Psoas muscle (tissue), 7 donors: ENCODE measurements at regions not wholly inside any gene's neighbourhood (a gene's known extent, or its start where the extent isn't known, plus 50 kb on each side); places are given as distances from the start of the nearest gene placed in this dataset.

Experiments
- ATAC-seq, 4 donors: fragments of 200-7000 bp; cut with Tn5 transposase; one replicate each; pipeline ENCODE4 v1.9.1; 2020; ENCODE audit warnings: moderate library complexity in 3 of 4, mild to moderate bottlenecking in 2 of 4
- DNase-seq, 2 donors: peaks; one replicate each; pipeline ENCODE4 v3.0.0-alpha.2; 2020
- H3K27ac ChIP-seq: fragments of 200-600 bp; one replicate; pipeline ENCODE4 v1.8.0; 2022
- H3K27me3 ChIP-seq, 3 donors: fragments of 200-600 bp in 1 of 3; one replicate each; pipeline versions ENCODE4 v1.6.1 to v1.8.0; 2013 to 2022; ENCODE audit warnings: low read length in 2 of 3, mild to moderate bottlenecking in 2 of 3, moderate library complexity in 1 of 3; ENCODE audit not compliant: insufficient read depth in 3 of 3
- H3K36me3 ChIP-seq, 2 donors: fragments of 200-600 bp in 1 of 2; one replicate each; pipeline versions ENCODE4 v1.6.1 to v1.8.0; 2013 to 2022; ENCODE audit warnings: low read depth in 1 of 2, mild to moderate bottlenecking in 1 of 2, moderate library complexity in 1 of 2; ENCODE audit not compliant: insufficient read depth in 1 of 2
- H3K4me1 ChIP-seq: fragments of 200-600 bp; one replicate; pipeline ENCODE4 v1.8.0; 2022
- H3K4me3 ChIP-seq: fragments of 200-600 bp; one replicate; pipeline ENCODE4 v1.8.0; 2022; ENCODE audit warnings: mild to moderate bottlenecking
- H3K9me3 ChIP-seq: fragments of 200-600 bp; one replicate; pipeline ENCODE4 v1.8.0; 2022
- CTCF ChIP-seq: fragments of 200-600 bp; IDR thresholded peaks from one replicate; pipeline ENCODE4 v1.8.0; 2022; ENCODE audit warnings: antibody characterized with exemption
- WGBS, 3 donors: extraction: QIAGEN DNeasy Blood & Tissue Kit; methylation state at CpG; one replicate each; pipeline versions ENCODE4 v1.1.6 to v1.1.7; 2013; 5-methylcytosine and 5-hydroxymethylcytosine counted together
- intact Hi-C, 2 donors: fragments of 100-400 bp; cut with DNase I; formaldehyde crosslinking; loops; one replicate each; pipeline versions ENCODE4 v1.11.0 to v1.14.2; 2022
- donor health status: healthy with polysubstance abuse.
- donor health status: DM: no; HTN: no; CAD: no; lungs with moderate emphysema.
- donor health status: Bipolar disorder and iron deficiency.
- donor health status: healthy.
- donor health status: DM: yes; HTN: yes; CAD: no.
- donor health status: DM: no; HTN: no; CAD: no.
- donor health status: DM: yes; HTN: yes; CAD: no.

- ATAC-seq, result no peak
- DNase-seq, result no peak
- Histone ChIP-seq H3K36me3 (no peaks in the 10 kb centered on the region), H3K27ac (no peak overlapping the region), H3K9me3 (no peaks in the 10 kb centered on the region), H3K27me3 (no peaks in the 10 kb centered on the region), H3K4me3 (no peak overlapping the region), H3K4me1 (no peaks in the 10 kb centered on the region)
- intact Hi-C loops, result no loop called here
- no peak for TF ChIP-seq CTCF
- WGBS, 3 donors, result 88 to 90% (median 88%) methylated on average over 8 of the region's 8 CpGs
Measured at GRCh38 chr13:34777089-34777913, 164.8 kb upstream of the NBEA start.

- intact Hi-C loops, result no loop called here
- no peaks in the 10 kb centered on the region for H3K9me3 ChIP-seq
- no peak for TF ChIP-seq CTCF
- ATAC-seq, result no peak
- 90 to 91% (median 90%) methylated on average over 5 of the region's 5 CpGs for WGBS, 3 donors
- no peaks in the 10 kb centered on the region for H3K4me1 ChIP-seq
- no peak overlapping the region for H3K27ac ChIP-seq
- no peak for DNase-seq
- no peaks in the 10 kb centered on the region for H3K36me3 ChIP-seq
- no peaks in the 10 kb centered on the region for H3K27me3 ChIP-seq
- no peak overlapping the region for H3K4me3 ChIP-seq
Measured at GRCh38 chr13:34777914-34778303, 164.2 kb upstream of the NBEA start.

GRCh38 chr13:34779171-34779570 lies 162.9 kb upstream of the NBEA start:
- Histone ChIP-seq H3K4me1 (no peaks in the 10 kb centered on the region), H3K27me3 (no peaks in the 10 kb centered on the region), H3K36me3 (no peaks in the 10 kb centered on the region), H3K27ac (no peak overlapping the region), H3K9me3 (no peaks in the 10 kb centered on the region), H3K4me3 (no peak overlapping the region)
- 25 to 39% (median 29%) methylated on average over 6 of the region's 6 CpGs for WGBS, 3 donors
- DNase-seq, result no peak
- ATAC-seq, result no peak
- intact Hi-C loops, result no loop called here
- TF ChIP-seq CTCF, result no peak

GRCh38 chr13:34793301-34793700 lies 148.8 kb upstream of the NBEA start:
- no peak for ATAC-seq
- no peak for DNase-seq
- no peaks in the 10 kb centered on the region for H3K27me3 ChIP-seq
- H3K9me3 ChIP-seq, result no peaks in the 10 kb centered on the region
- no peak for TF ChIP-seq CTCF
- H3K27ac ChIP-seq, result no peak overlapping the region
- intact Hi-C loops, result no loop called here
- no peaks in the 10 kb centered on the region for H3K4me1 ChIP-seq
- no peaks in the 10 kb centered on the region for H3K36me3 ChIP-seq
- WGBS, 3 donors, result 74 to 88% (median 82%) methylated on average over 2 of the region's 2 CpGs
- H3K4me3 ChIP-seq, result no peak overlapping the region

- Histone ChIP-seq H3K27ac (no peak overlapping the region), H3K4me1 (no peaks in the 10 kb centered on the region), H3K9me3 (no peaks in the 10 kb centered on the region), H3K36me3 (no peaks in the 10 kb centered on the region), H3K27me3 (no peaks in the 10 kb centered on the region), H3K4me3 (no peak overlapping the region)
- ATAC-seq (no peak), DNase-seq (no peak)
- intact Hi-C loops, result no loop called here
- no peak for TF ChIP-seq CTCF
- WGBS, 3 donors, result 63 to 72% (median 72%) methylated on average over 4 of the region's 4 CpGs
Measured at GRCh38 chr13:34803756-34804155, 138.3 kb upstream of the NBEA start.
